ENCODE measurements at regions not wholly inside any gene's neighbourhood (a gene's known extent, or its start where the extent isn't known, plus 50 kb on each side); places are given as distances from the start of the nearest gene placed in this dataset.

DNA sequence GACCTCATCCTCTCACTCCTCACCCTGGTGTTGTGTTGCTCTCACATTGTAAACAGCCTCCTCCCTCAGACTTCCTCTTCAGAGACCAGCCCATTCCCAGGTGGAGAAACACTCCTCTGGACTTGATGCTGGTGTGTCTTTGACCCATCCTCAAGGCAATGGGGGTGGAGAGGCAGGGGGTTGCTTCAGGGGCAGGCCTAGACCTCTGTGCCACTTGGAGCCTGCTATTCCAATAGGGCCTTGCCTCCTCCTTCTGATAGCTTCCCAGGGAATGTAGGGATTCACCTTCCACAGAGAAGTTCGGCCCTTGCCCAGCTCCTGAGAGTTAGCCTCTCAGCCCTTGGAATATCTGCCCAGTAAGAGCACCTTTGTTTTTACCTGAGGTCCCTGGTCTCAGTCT lies 606.6 kb upstream of the CADM1 start:
- Histone ChIP-seq H3K27ac (no peak overlapping the region), H3K9me3 (peaks cover 0 to 9% (median 0%) of the 10 kb centered on the region in 3 donors)

GRCh38 chr11:116110356-116110755 lies 606.1 kb upstream of the CADM1 start:
- no peaks in the 10 kb centered on the region for H3K27me3 ChIP-seq
- H3K36me3 ChIP-seq = no peaks in the 10 kb centered on the region
- peaks cover 0 to 9% (median 0%) of the 10 kb centered on the region in 3 donors for H3K9me3 ChIP-seq
- H3K27ac ChIP-seq = no peak overlapping the region
- intact Hi-C loops (cut with DNase I; ENCODE audit: low total_unique reads) = no loop called here
- H3K4me3 ChIP-seq = no peak overlapping the region
- no peak for TF ChIP-seq CTCF (IDR thresholded peaks at IDR 0.05)
- no peak for DNase-seq
- no peaks in the 10 kb centered on the region for H3K4me1 ChIP-seq

More for the DNA sequence above, 606.6 kb upstream of the CADM1 start:
- Histone ChIP-seq H3K4me1 (no peaks in the 10 kb centered on the region), H3K27me3 (no peaks in the 10 kb centered on the region), H3K36me3 (no peaks in the 10 kb centered on the region), H3K4me3 (no peak overlapping the region)
- intact Hi-C loops (cut with DNase I; ENCODE audit: low total_unique reads) = no loop called here
- no peak for DNase-seq
- TF ChIP-seq CTCF (IDR thresholded peaks at IDR 0.05) = no peak

GRCh38 chr11:116109228-116109627 lies 605.0 kb upstream of the CADM1 start:
- H3K27ac ChIP-seq = no peak overlapping the region
- peaks cover 0 to 9% (median 0%) of the 10 kb centered on the region in 3 donors for H3K9me3 ChIP-seq
- H3K4me1 ChIP-seq = no peaks in the 10 kb centered on the region
- intact Hi-C loops (cut with DNase I; ENCODE audit: low total_unique reads) = no loop called here
- no peak for TF ChIP-seq CTCF (IDR thresholded peaks at IDR 0.05)
- no peak overlapping the region for H3K4me3 ChIP-seq
- no peak for DNase-seq
- no peaks in the 10 kb centered on the region for H3K27me3 ChIP-seq
- no peaks in the 10 kb centered on the region for H3K36me3 ChIP-seq

- DNase-seq = no peak
- Histone ChIP-seq H3K9me3 (peaks cover 0 to 2% (median 0%) of the 10 kb centered on the region in 3 donors), H3K27ac (no peak overlapping the region), H3K27me3 (no peaks in the 10 kb centered on the region), H3K36me3 (no peaks in the 10 kb centered on the region), H3K4me3 (no peak overlapping the region), H3K4me1 (no peaks in the 10 kb centered on the region)
- no peak for TF ChIP-seq CTCF (IDR thresholded peaks at IDR 0.05)
- intact Hi-C loops (cut with DNase I; ENCODE audit: low total_unique reads) = no loop called here
Measured at GRCh38 chr11:116108161-116108560, 603.9 kb upstream of the CADM1 start.

- H3K27me3 ChIP-seq = no peaks in the 10 kb centered on the region
- no peaks in the 10 kb centered on the region for H3K4me1 ChIP-seq
- TF ChIP-seq CTCF (IDR thresholded peaks at IDR 0.05) = no peak
- DNase-seq = no peak
- H3K9me3 ChIP-seq = no peaks in the 10 kb centered on the region
- no peak overlapping the region for H3K27ac ChIP-seq
- intact Hi-C loops (cut with DNase I; ENCODE audit: low total_unique reads) = no loop called here
- H3K4me3 ChIP-seq = no peak overlapping the region
- no peaks in the 10 kb centered on the region for H3K36me3 ChIP-seq
Measured at GRCh38 chr11:116107229-116107628, 603.0 kb upstream of the CADM1 start.
